ENCODE measurements at regions not wholly inside any gene's neighbourhood (a gene's known extent, or its start where the extent isn't known, plus 50 kb on each side); places are given as distances from the start of the nearest gene placed in this dataset.

GRCh38 chr11:21641869-21642268, 551.0 kb upstream of the ANO5 start:
- TF ChIP-seq CTCF (IDR thresholded peaks at IDR 0.05) = no peak
- no peak for TF ChIP-seq POLR2AphosphoS5 (IDR thresholded peaks at IDR 0.05; ENCODE audit: insufficient read depth in 1 of 2, low read depth in 1 of 2)
- TF ChIP-seq POLR2A (IDR thresholded peaks at IDR 0.05) = no peak

All from vagina (tissue), 2 donors.